SW 1271 (cell line): ENCODE measurements at regions not wholly inside any gene's neighbourhood (a gene's known extent, or its start where the extent isn't known, plus 50 kb on each side); places are given as distances from the start of the nearest gene placed in this dataset.
A peak's percentile ranks its signal among the peaks of the same experiment; 100 is the strongest.

Experiments
- DNase-seq, 2 experiments: peaks; one replicate each; lab custom pipeline; 2025; lab: John Stamatoyannopoulos, UW

DNA sequence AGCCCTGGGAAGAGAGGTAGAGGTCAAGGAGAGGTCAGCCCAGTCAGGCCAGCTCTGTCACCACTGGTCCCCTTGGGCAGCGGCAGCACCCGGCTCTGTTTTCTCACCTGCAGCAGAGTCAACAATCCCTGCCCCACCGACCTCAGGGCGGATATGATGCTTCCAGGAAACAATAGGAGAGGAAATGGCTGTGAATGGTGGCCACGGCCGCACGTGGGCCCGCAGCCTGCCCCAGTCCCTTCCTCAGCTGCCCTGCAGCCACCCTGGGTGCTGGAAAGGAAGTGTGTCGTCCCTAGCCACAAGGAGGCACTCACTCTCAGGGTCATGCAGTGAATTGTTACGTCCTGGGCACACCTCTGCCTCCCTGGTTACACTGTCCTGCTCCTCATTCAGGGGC, 92.5 kb upstream of the ENPP6 start:
- DNase-seq: no peak

DNA sequence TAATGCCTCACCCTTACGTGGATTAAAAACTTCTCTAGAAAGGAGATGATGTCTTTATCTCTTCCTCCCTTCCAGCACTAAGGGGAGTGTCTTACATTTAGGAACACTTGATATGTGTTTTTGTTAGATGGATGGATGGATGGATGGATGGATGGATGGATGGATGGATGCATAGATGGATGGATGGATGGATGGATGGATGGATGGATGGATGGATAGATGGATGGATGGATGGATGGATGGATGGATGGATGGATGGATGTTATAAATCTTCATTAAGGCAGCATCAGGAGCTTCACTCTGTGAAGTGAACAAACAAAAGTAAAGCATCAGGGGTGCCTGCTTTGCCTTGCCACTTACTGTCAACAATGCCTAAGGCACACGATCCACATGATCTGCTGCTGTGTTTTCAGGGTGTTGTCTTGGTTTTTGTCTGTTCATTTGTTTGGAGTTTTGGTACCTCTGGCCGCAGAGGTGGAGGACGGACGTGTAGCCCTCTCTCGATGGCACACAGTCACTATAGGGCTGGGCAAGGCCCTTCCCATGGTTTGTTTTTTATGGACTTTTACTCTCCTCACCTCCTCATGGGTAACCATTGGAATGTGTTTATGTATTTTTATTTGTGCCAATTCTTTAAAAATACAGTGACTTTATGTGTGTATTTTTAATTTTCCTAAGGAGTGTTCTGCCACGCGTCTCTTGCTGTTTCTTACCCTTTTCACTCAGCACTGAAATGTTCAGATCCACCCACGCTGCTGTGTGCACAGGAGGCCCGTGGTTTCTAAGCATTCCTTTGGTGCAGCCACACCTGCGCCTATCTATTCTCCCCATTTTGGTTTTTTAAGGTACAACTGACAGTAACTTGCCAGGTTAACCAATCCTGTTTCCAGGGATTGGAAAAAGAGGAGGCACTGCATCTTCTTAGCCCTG, 91.8 kb upstream of the ENPP6 start:
- no peak for DNase-seq

DNA sequence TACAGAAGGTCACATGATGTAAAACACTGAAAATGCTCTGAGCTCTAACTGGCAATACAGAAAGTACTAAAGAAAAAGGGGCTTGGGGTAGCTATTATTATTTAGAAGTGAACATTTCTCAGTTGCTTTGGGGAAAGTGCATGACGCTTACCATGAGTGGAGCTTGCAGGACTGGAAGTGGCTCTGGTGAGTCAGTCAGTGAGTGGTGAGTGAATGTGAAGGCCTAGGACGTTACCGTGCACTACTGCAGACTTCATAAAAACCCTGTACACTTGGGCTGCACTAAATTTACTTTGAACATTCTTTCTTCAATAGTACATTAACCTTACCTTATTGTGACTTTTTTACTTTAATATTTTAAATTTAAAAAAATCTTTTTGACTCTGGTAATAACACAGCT, 89.3 kb upstream of the ENPP6 start:
- no peak for DNase-seq

DNA sequence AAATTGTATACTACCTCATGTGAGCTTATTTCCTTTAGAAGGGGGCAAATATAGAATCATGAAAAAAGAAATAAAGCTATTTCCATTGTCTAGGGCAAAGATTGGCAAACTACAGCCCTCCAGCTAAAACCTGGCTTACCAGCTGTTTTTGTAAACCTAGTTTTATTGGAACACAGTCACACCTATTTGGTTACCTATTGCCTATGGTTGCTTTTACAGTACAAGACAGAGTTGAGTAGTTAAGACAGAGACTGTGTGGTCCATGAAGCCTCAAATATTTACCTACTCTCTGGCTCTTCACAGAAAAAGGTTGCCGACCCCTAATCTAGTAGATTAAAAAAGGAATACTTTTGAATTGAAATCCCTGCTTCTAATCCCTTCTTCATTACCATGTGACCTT, 88.8 kb upstream of the ENPP6 start:
- DNase-seq: no peak

DNA sequence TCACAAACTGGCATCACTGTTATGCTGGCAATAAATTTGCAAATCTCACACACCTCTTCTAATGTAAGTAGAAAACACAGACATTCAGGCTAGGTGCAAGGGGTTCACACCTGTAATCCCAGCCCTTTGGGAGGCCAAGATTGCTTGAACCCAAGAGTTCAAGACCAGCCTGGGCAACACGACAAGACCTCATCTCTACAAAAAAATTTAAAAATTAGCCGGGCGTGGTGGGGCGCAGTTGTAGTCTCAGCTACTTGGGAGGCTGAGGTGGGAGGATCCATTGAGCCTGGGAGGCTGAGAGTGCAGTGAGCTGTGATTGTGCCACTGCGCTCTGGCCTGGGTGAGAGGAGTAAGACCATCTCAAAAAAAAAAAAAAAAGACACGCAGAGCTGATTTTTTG, 83.1 kb upstream of the ENPP6 start:
- DNase-seq: no peak

DNA sequence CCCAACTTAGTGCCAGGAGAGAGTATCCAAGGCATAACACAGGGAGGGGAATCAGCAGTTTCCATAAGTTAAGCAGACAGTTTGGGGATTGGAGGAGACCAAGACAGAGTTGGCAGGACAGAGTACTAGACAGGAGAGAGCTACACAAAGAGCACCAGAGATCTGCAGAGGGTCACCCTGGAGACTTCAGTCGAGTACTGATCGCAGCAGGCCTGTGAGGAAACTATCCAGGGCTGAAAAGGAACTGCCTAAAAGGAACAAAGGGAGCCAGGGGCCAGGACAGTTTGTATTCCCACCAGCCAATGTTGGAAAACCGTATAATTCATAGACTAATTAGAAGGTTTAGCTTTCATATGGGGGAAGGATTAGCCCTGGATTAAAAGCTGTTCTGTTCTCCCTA, 80.6 kb upstream of the ENPP6 start:
- DNase-seq: no peak

DNA sequence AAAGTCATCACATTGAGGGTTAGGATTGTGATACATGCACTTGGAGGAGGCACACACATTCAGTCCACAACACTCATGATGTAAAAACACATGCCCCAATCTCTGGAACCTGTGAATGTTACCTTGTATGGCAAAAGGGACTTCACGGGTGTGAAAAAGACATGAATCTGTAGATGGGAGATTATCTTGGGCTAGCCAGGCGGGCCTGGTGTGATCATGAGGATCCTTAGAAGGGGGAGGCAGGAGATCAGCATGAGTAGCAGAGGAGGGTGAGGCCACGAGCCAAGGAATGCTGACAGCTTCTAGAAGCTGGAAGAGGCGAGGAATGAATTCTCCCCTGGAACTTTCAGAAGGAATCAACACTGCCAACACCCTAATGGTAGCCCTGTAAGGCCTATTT, 77.5 kb upstream of the ENPP6 start:
- no peak for DNase-seq

DNA sequence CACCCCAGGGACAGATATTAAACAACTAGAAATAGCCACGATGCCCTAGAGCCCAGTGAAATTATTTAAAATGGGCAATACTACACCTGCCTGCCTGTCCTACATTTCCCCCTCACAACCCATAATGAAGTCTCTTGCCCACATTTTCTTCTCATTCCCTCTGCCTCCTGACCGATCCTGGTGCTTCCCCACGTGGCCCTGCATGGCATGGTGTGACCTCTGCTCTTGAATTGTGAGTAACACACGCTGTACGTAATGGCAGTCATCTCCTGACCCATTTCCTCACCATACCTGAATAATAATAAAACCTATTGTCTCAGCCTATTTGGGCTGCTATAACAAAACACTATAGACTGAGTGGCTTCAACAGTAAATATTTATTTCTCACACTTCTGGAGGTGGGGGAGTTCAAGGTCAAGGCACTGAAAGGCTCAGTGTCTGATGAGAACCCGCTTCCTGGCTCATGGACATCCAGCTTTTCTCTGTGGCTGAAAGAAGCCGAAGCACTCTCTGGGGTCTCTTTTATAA, 77.0 kb upstream of the ENPP6 start:
- DNase-seq: no peak

DNA sequence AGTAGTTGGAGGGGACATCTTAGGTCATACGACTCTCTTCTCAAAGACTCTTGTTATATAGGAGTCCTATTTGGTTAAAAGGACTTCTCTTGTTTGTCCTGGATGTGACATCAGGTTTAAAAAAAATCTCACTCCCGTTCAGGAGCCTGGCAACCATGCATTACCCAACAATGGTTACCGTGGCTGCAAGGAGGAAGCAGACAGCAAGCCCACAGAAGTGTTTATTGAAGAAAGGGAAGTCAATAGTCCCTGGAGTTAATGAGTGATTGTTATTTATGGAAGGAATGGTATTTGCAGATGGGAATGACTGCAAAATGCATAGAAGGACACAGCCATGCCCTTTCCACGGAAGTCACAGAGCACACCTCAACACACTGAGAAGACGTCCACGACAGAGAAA, 75.9 kb upstream of the ENPP6 start:
- DNase-seq: no peak

DNA sequence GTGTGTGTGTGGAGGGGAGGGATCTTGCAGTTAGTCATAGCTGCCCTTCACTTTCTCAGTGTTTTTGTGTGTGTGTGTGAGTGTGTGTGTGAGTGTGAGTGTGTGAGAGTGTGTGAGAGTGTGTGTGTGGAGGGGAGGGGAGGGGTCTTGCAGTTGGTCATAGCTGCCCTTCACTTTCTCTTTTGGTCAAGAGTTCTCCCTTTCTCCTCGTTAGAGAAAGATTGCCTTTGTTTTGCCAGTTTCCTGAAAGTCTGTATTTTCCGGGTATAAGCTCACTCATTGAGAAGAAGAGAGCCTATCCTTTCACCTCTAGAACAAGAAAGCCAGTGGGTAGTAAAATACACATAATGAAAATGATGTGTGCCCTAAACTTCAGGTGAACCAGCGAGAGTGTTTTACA, 75.2 kb upstream of the ENPP6 start:
- no peak for DNase-seq

DNA sequence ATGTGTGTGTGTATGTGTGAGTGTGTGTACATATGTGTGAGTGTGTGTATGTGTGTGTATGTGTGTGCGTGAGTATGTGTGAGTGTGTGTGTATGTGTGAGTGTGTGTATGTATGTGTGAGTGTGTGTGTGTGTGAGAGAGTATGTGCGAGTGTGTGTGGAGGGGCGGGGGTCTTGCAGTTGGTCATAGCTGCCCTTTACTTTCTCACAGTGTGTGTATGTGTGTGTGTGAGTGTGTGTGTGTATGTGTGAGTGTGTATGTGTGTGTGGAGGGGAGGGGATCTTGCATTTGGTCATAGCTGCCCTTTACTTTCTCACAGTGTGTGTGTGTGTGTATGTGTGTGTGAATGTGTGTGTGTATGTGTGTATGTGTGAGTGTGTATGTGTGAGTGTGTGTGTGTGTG, 74.8 kb upstream of the ENPP6 start:
- DNase-seq: no peak

DNA sequence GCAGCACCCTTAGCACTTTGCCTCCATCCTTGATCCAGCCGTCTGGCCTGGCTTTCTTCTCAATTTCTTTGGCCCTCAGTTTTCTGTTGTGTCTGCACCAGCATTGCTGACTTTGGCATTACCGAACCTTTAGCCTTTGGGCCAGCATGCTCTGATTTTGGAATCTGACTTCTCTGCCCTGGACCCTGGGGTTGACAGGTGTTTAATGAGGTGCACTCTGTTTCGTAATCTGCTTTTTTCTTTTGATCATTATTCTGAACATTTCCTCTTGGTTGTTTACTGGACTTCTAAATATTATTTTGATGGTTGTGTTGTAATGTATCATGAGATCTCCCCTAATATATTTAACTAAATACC, 71.5 kb upstream of the ENPP6 start:
- DNase-seq: no peak

DNA sequence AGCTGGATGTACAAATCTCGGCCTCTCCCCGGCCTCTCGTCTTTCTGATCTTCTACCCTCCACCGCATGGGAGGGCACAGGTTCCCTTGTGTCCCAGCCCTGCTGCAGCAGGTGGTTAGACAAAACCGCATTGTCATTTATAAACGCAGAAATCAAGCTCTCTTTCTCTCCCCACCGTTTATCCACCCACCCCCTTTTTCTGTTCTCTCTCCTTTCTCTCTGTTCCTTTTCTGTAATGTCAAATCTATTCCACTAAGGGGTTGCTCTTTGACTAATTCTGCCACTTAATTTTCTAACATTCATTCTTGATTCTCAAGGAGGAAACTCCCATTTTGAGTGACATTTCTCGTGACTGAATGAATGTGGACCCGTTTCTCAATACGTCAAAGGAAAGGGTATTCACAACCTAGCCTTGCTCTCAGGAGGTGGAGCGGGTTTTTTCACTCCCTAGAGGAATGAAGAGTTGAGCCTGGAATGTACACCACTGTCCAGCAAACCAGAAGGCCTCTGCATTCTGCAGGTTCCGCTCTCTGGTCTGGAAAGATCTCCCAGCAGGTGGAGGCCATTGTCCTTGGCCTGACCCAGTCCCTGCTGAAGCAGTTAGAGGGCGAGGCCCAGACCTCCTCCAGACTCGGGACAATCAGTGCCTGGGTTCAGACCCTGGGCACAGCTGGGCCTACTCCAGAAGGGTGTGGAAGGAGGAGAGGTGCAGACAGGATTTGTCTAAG, 70.9 kb upstream of the ENPP6 start:
- no peak for DNase-seq

DNA sequence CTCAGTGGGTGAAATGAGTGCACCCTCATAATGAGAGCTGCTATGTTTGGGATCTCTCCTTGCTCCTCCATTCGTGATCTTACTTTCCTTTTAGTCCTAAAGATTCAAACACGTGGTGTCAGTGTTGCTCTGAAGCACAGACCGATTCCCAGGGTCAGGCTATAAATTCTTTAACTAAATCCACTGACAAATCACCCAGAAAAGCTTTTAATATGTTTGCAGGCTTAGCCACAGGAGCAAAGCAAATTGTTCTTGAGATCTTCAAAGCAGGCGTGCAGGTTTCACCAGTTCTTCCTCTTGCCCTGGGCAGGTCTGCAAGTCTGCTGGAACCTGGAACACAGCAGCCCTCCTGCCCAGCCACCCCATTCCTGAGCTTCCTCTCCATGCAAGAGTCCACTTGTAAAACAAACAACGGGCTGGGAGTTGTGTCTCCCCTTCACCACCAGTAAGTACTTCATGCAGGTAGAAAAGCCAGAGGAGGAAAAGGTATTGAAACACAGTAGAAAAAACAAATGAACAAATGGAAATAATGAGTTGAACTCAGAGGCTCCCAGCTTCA, 70.1 kb upstream of the ENPP6 start:
- peak in 1 of 2 experiments; percentile 3 for DNase-seq

DNA sequence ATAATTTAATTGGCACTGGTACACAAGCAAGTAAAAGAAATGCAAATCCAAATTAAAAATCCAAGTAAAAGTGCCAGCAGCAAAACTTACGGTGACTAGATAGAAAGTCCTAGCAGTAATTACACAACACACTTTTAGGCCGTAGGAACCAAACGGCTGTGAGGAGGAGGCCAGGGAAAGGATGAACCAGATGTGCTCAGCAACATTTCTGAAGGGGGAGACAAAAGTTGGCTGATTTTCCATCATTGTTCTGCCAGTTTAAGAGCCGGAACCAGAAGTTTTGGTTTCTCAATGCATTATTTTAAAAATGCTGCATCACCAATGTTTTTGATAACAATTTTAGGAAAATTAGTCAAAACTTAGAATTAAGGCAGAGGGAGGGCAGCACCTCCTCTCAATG, 68.7 kb upstream of the ENPP6 start:
- no peak for DNase-seq

DNA sequence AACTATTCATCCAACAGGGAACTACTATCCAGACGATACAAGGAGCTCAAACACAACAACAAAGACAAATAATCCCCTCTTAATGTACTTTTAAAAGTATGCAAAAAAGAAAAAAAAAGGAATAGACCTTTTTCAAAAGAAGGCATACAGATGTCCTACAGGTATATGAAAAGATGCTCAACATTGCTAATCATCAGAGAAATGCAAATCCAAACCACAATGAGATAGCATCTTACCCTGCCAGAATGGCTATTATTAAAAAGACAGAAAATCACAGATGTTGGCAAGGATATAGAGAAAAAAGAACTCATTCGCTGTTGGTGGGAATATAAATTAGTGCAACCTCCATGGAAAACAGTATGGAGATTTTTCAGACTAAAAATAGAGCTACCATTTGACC, 67.1 kb upstream of the ENPP6 start:
- no peak for DNase-seq

DNA sequence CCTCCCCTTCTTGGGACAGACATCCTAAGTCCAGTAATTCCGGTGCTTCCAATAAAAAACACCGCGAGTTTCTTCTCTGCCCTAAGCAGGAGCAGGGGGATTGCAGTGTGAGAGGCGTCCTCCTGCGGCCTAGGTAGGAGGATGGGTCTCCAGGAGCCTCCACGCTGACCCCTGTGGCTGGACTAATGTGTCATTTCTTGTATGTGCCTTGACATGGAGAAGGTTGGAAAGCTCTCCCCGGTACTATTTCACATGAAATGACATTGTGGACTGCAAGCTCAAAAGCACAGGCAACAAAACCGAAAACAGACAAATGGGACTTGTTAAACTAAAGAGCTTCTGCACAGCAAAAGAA, 66.6 kb upstream of the ENPP6 start:
- no peak for DNase-seq

DNA sequence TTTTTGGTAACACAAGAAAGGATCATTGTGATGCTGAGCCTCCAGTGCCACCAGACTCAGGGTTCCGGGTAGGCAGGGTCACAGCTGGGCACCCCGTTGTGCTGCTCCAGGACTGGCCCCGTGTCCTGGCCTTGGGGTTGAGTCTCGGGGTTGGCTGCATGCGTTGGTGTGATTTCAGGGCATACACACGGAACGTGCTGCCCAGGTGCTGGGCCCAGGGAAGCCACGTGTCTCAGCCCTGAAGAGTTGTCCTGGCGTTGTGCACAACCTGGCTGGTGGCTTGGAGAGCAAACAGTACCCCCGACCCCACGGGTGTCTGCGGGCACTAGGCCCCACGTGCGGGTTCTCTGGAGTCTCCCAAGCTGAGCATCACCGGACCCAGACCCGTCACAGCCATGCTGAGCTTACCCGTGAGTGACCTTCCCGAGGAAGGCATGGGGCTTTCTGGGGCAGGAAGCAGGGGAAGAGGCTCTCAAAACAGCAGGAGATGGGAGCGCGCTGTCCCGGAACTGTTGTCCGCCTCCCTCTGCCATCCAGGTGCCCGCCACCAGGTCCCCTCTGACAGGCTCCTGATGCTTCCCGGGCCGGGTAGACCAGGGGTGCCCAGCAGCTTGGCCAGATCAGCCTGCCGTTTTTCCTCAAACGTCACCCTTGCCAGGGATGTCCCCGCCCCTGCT, 66.1 kb upstream of the ENPP6 start:
- DNase-seq: no peak

DNA sequence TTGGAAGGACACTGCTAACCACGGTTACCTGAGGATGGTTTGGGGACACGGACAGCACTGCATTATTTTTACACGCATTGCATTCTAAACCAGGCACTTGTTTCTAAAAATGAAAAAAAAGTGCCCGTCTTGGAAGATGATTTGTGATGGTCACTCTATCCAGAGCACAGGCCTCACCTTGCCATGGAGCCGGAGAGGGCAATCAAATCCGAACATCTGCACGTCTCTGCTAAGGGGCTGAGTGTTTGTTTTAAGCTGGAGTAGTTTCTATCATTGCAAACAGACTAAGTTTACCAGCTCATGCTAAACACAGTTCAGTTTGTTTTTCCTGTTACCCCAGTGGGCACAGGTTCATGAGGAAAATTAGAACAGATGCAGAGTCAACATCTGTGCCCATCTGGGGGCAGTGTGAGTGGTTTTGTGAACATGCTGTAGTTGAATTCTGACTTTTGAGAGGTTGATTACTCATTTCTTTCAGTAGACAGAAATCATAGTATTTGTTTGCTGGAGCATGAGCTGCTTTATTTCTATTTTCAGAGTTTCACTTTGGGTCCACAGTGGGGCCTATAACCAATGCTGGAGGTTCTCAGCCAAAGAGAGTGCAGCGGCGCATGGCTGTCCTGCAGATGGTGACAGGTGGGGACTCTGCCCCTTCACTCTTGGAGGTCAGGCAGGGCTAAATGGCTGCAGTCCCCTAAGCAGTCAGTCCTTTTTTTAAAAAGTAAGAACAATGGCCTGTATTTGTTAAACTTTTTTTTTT, 65.4 kb upstream of the ENPP6 start:
- DNase-seq: no peak

DNA sequence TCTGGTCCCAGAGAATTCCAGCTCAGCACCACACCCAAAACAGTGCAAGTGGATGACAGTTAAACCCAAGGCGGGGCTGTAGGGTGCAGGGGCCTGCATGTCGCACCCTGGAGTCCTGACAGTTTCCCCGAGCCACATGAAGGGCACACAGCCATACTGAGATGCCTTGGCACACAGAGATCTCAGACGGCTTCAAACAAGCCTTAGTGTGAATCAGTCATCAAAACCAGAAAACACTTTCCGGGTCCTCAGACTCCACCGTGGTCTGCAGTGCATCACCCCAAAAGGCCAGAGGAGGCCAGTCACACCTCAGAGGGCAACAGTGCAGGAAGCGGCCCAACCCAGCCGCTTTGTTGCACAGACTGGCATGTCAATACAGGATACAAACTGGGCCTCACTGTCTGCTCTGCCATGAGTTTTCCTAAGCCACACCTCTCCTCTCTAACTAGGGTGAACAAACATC, 64.6 kb upstream of the ENPP6 start:
- no peak for DNase-seq

DNA sequence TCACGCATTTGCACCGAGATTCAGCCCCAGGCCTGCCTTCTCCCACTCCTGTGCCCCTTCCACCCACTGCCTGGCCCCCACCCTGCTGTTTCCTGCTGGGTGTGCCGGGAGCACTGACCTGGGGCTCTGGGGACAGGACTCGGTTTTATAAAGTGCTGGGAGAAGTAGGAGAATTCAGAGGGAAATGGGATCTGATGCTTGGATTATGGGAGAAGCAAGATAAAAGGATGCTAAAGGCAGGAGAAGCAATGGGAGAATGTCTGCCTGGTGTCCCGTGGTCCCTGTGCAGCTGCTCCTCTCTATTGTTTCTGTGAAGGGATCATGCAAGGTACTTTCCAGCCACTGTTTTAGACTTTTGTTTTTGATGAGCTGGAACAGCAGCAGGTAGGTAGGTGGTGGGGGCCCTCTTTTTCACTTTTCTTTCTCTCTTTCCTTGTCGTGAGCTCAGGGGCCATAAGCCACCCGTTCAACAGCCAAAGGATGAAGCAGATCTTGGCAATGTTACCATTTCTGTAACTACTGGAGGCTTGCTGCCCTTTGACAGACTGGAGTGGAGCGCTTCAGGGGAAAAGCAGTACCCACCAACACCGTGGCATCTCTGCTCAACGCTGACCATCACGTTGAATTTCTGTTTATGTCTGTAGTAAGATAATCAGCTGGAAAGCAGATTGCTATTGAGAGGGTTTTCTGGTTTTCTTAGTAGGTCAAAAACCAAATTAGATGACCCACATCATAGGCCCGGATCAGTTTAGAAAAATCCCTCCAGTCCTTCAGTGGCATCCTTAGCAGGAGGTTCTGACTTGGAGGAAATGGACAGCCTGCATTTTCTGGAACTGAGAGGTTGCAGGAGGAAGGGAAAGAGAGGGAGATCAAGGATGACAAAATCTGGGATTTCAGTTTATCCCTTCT, 63.8 kb upstream of the ENPP6 start:
- no peak for DNase-seq
